ENCODE measurements at regions not wholly inside any gene's neighbourhood (a gene's known extent, or its start where the extent isn't known, plus 50 kb on each side); places are given as distances from the start of the nearest gene placed in this dataset.

- Histone ChIP-seq H3K27me3 (replicated peaks in 1 of 4; ENCODE audit: control insufficient read depth in 3 of 4, extremely low read depth in 1 of 4, insufficient read depth in 3 of 4, low read length in 3 of 4) (no peaks in the 10 kb centered on the region; a peak in 1 of 7 replicates), H2AK5ac (ENCODE audit: low read depth, low read length) (no peak overlapping the region), H4K91ac (replicated peaks; ENCODE audit: insufficient read length, low read length) (no peak overlapping the region), H3K4me2 (ENCODE audit: insufficient read depth in 1 of 2, low read depth in 2 of 2, low read length in 2 of 2) (no peak overlapping the region), H3K9me3 (ENCODE audit: insufficient read depth in 2 of 2, low read depth in 1 of 2, low read length in 1 of 2) (no peaks in the 10 kb centered on the region), H3K56ac (replicated peaks; ENCODE audit: insufficient read length, low read depth, low read length) (no peak overlapping the region), H3K79me2 (ENCODE audit: control insufficient read depth in 1 of 2, insufficient read depth in 2 of 2, low read length in 2 of 2) (no peaks in the 10 kb centered on the region), H3K14ac (ENCODE audit: insufficient read length) (no peak overlapping the region), H3K36me3 (ENCODE audit: control insufficient read depth in 2 of 4, insufficient read depth in 4 of 4, low read length in 3 of 4) (no peaks in the 10 kb centered on the region), H3K4me3 (ENCODE audit: extremely low read depth in 1 of 4, insufficient read depth in 2 of 4, low read depth in 3 of 4, low read length in 4 of 4) (no peak overlapping the region), H2BK120ac (replicated peaks; ENCODE audit: low read depth, low read length) (no peak overlapping the region), H3K27ac (ENCODE audit: low read depth, low read length) (no peak overlapping the region), H2BK15ac (ENCODE audit: low read length) (no peak overlapping the region), H4K8ac (ENCODE audit: extremely low read depth, insufficient read depth, low read length) (no peak overlapping the region), H2BK12ac (ENCODE audit: low read depth, low read length) (no peak overlapping the region), H2AFZ (ENCODE audit: low read length) (no peak overlapping the region), H3K23ac (ENCODE audit: insufficient read length) (no peak overlapping the region), H3K23me2 (ENCODE audit: low read depth, low read length) (no peaks in the 10 kb centered on the region), H2BK20ac (ENCODE audit: low read length) (no peak overlapping the region), H4K20me1 (replicated peaks in 1 of 2; ENCODE audit: control insufficient read depth in 1 of 2, insufficient read depth in 2 of 2, low read length in 2 of 2) (peaks cover 0 to 2% of the 10 kb centered on the region in 2 experiments), H3K9ac (replicated peaks in 1 of 4; ENCODE audit: extremely low read depth in 1 of 4, low read depth in 3 of 4, low read length in 3 of 4) (no peak overlapping the region), H4K5ac (ENCODE audit: insufficient read length, low read depth, low read length) (no peak overlapping the region), H3K79me1 (ENCODE audit: low read depth, low read length) (no peaks in the 10 kb centered on the region), H3K4me1 (replicated peaks in 1 of 4; ENCODE audit: control insufficient read depth in 3 of 4, insufficient read depth in 4 of 4, low read length in 3 of 4) (peaks cover 0 to 3% (median 0%) of the 10 kb centered on the region in 4 experiments; a peak in 1 of 7 replicates), H3K4ac (replicated peaks; ENCODE audit: insufficient read length, low read depth, low read length) (no peak overlapping the region), H3K18ac (ENCODE audit: extremely low read depth, low read length) (no peak overlapping the region), H2BK5ac (ENCODE audit: low read depth, low read length) (no peak overlapping the region)
- CTCF ChIA-PET (ENCODE audit: partially characterized antibody) = interaction anchor here (0.6 to 3.2 kb wide), 7 partner anchors 32 to 611 kb away, joined by 3 to 18 read pairs (median 5); no protein-coding TSS in a partner anchor
- FAIRE-seq = no peak
- no peak for DNase-seq (ENCODE audit: low read depth in 1 of 2, low spot score in 2 of 2)
- POLR2A ChIA-PET (ENCODE audit: partially characterized antibody) = no interaction called here
- 90% methylated on average over 1 of the region's 1 CpG; no CpG with 5 or more reads in 1 of the 2 experiments for WGBS, 2 experiments (ENCODE audit: extremely low coverage in 1 of 2, insufficient coverage in 1 of 2, insufficient read length in 1 of 2, insufficient replicate concordance in 2 of 2, low coverage in 1 of 2, low lambda C conversion rate in 2 of 2, missing lambda C conversion rate in 1 of 2)
- TF ChIP-seq CBX8 (IDR thresholded peaks at IDR 0.05; ENCODE audit: borderline replicate concordance, low read depth, low read length) (no peak), SP2 (IDR thresholded peaks at IDR 0.05; ENCODE audit: low read length) (no peak), CTBP2 (IDR thresholded peaks at IDR 0.05; ENCODE audit: borderline replicate concordance, insufficient read depth, insufficient read length, low read length) (no peak), SIN3A (conservative IDR thresholded peaks at IDR 0.05 in 1 of 2, IDR thresholded peaks at IDR 0.05 in 1 of 2; ENCODE audit: low read depth in 1 of 2, low read length in 2 of 2) (no peak), NRF1 (IDR thresholded peaks at IDR 0.05; ENCODE audit: low read depth, low read length) (no peak), TCF12 (IDR thresholded peaks at IDR 0.05; ENCODE audit: low read depth, low read length) (no peak), SRF (IDR thresholded peaks at IDR 0.05; ENCODE audit: low read depth, low read length) (no peak), CBX5 (IDR thresholded peaks at IDR 0.05; ENCODE audit: low read depth, low read length) (no peak), POU5F1 (IDR thresholded peaks at IDR 0.05; ENCODE audit: low read depth, low read length) (no peak), KDM4A (IDR thresholded peaks at IDR 0.05; ENCODE audit: low read depth, low read length, severe bottlenecking) (no peak)
Measured at GRCh38 chr11:19313140-19313539, 72.4 kb upstream of the E2F8 start.
